ENCODE measurements at regions not wholly inside any gene's neighbourhood (a gene's known extent, or its start where the extent isn't known, plus 50 kb on each side); places are given as distances from the start of the nearest gene placed in this dataset.

GRCh38 chr20:16678779-16679178, 51.0 kb upstream of the SNRPB2 start:
- DNase-seq, result no peak

GRCh38 chr20:16676891-16677290, 52.9 kb upstream of the SNRPB2 start:
- no peak for DNase-seq

GRCh38 chr20:16675001-16675564, 54.7 kb upstream of the SNRPB2 start:
- no peak for DNase-seq

GRCh38 chr20:16674243-16674642, 55.6 kb upstream of the SNRPB2 start:
- no peak for DNase-seq

GRCh38 chr20:16672299-16672698, 57.5 kb upstream of the SNRPB2 start:
- no peak for DNase-seq

- DNase-seq, result no peak
Measured at GRCh38 chr20:16671753-16672152, 58.1 kb upstream of the SNRPB2 start.

- no peak for DNase-seq
Measured at GRCh38 chr20:16666272-16666671, 63.6 kb upstream of the SNRPB2 start.

- DNase-seq, result peak in 1 of 2 experiments; percentile 18
Measured at GRCh38 chr20:16664020-16664419, 65.8 kb upstream of the SNRPB2 start.

- no peak for DNase-seq
Measured at GRCh38 chr20:16662467-16662866, 67.4 kb upstream of the SNRPB2 start.

- no peak for DNase-seq
Measured at GRCh38 chr20:16661756-16662155, 68.1 kb upstream of the SNRPB2 start.

- DNase-seq, result no peak
Measured at GRCh38 chr20:16654858-16655535, 74.8 kb upstream of the SNRPB2 start.

GRCh38 chr20:16653266-16653665, 76.6 kb upstream of the SNRPB2 start:
- no peak for DNase-seq

GRCh38 chr20:16647875-16648597, 74.8 kb upstream of the KIF16B start:
- DNase-seq, result no peak

- DNase-seq, result no peak
Measured at GRCh38 chr20:16641511-16642023, 68.3 kb upstream of the KIF16B start.

- DNase-seq, result no peak
Measured at GRCh38 chr20:16639027-16639941, 66.0 kb upstream of the KIF16B start.

GRCh38 chr20:16637797-16638196, 64.5 kb upstream of the KIF16B start:
- DNase-seq, result no peak

- no peak for DNase-seq
Measured at GRCh38 chr20:16626849-16627248, 53.6 kb upstream of the KIF16B start.

- DNase-seq, result no peak
Measured at GRCh38 chr20:16624106-16624505, 50.9 kb upstream of the KIF16B start.

Measured in SHP77 (cell line).